OCI-LY1 (cell line): ENCODE measurements at regions not wholly inside any gene's neighbourhood (a gene's known extent, or its start where the extent isn't known, plus 50 kb on each side); places are given as distances from the start of the nearest gene placed in this dataset.

Source experiments
- H2AFZ ChIP-seq: fragments of 200-600 bp; sonication (generic), shearing (Covaris generic); 2 replicates; pipeline ENCODE4 v1.6.0; 2014; ENCODE audit warnings: antibody characterized with exemption, mild to moderate bottlenecking, low read length
- H3F3A ChIP-seq: fragments of 200-600 bp; sonication (generic), shearing (Covaris generic); 2 replicates; pipeline ENCODE4 v1.6.0; 2014; ENCODE audit warnings: mild to moderate bottlenecking, antibody characterized with exemption, low read length, moderate library complexity; ENCODE audit not compliant: insufficient read depth
- H3K27ac ChIP-seq: fragments of 200-600 bp; sonication (generic); 2 replicates; pipeline ENCODE4 v1.5.1; 2014; ENCODE audit warnings: low read length, mixed run types, mild to moderate bottlenecking, low read depth; ENCODE audit not compliant: poor library complexity, severe bottlenecking
- H3K27me3 ChIP-seq: fragments of 200-600 bp; sonication (generic); 2 replicates; pipeline ENCODE4 v1.6.0; 2014; ENCODE audit warnings: antibody characterized with exemption, mild to moderate bottlenecking, low read length, moderate library complexity; ENCODE audit not compliant: insufficient read depth
- H3K36me3 ChIP-seq: fragments of 200-600 bp; sonication (generic); 2 replicates; pipeline ENCODE4 v1.6.1; 2014; ENCODE audit warnings: mild to moderate bottlenecking, antibody characterized with exemption, low read length, moderate library complexity, mixed read lengths; ENCODE audit not compliant: insufficient read depth
- H3K4me1 ChIP-seq: fragments of 200-600 bp; sonication (generic); 2 replicates; pipeline ENCODE4 v1.5.1; 2014; ENCODE audit warnings: mild to moderate bottlenecking, low read length, moderate library complexity; ENCODE audit not compliant: insufficient read depth, severe bottlenecking
- H3K4me2 ChIP-seq: fragments of 200-600 bp; sonication (generic), shearing (Covaris generic); 2 replicates; pipeline ENCODE4 v1.6.1; 2014; ENCODE audit warnings: low read length
- H3K4me3 ChIP-seq: fragments of 200-600 bp; sonication (generic); 2 replicates; pipeline ENCODE4 v1.5.1; 2014; ENCODE audit warnings: low read length, low read depth, mild to moderate bottlenecking, mixed read lengths; ENCODE audit not compliant: poor library complexity, severe bottlenecking
- H3K79me2 ChIP-seq: fragments of 200-600 bp; shearing (Covaris generic); 2 replicates; pipeline ENCODE4 v1.6.1; 2016; ENCODE audit warnings: mixed run types, low read length, mixed read lengths; ENCODE audit not compliant: insufficient read depth
- H3K9ac ChIP-seq: fragments of 200-600 bp; sonication (generic), shearing (Covaris generic); 2 replicates; pipeline ENCODE4 v1.6.1; 2014; ENCODE audit warnings: mild to moderate bottlenecking, low read length, mixed read lengths
- H3K9me2 ChIP-seq: fragments of 200-600 bp; sonication (generic), shearing (Covaris generic); 2 replicates; pipeline ENCODE4 v1.6.1; 2014; ENCODE audit warnings: low read depth, mild to moderate bottlenecking, low read length, mixed read lengths
- H3K9me3 ChIP-seq: fragments of 200-600 bp; shearing (Covaris generic); 2 replicates; pipeline ENCODE4 v1.6.1; 2014; ENCODE audit warnings: low read length, mixed read lengths
- H4K20me1 ChIP-seq: fragments of 200-600 bp; sonication (generic), shearing (Covaris generic); 2 replicates; pipeline ENCODE4 v1.6.0; 2016; ENCODE audit warnings: mild to moderate bottlenecking, low read length; ENCODE audit not compliant: insufficient read depth
- EZH2 ChIP-seq: fragments of 200-600 bp; sonication (generic), shearing (Covaris generic); IDR thresholded peaks from 2 replicates; pipeline ENCODE4 v1.8.0; 2017; ENCODE audit warnings: borderline replicate concordance, mixed run types, mild to moderate bottlenecking, antibody characterized with exemption, low read length, moderate library complexity, mixed read lengths
- TF ChIP-seq, protein P1 (sequence below): fragments of 200-600 bp; sonication (generic), shearing (Covaris generic); IDR thresholded peaks from 2 replicates; pipeline ENCODE4 v1.5.1; 2017; ENCODE audit warnings: mild to moderate bottlenecking, antibody characterized with exemption, low read length, moderate library complexity, mixed read lengths

DNA sequence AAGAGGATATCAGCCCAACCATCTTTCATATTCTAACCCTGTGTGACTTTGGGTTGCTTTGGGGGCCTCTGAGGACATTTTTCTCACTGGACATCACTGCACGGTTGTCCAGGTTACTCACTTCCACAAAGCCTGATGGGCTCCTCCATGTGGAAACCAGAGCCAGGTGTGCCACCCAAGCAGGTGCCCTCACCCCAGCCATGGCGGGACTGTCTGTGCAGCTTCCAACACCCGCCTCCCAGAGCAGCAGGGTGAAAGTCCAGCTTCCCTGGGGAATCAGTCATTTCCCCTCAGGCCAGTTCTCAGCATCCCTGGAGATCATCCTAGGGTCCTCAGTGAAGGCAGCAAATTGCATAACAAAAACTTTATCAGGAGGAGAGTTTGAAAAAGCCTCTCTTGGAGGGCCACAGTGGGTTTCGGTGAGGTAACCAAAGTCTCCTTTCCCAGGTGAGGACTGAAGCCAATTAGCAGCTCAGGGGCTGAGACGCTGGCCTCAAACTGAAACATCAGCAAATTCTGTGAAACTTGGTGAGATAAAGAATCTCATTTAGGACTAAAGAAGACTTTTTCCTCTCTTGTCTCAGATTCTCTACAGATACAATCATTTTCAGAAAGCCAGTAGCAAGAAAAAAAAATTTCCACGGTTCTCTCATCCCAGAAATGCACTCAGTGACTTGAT is 289.6 kb upstream of the CDH4 start:
- Histone ChIP-seq H3K79me2 (no peaks in the 10 kb centered on the region), H3K27me3 (no peaks in the 10 kb centered on the region), H3K4me3 (no peak overlapping the region), H3K36me3 (no peaks in the 10 kb centered on the region), H3K9ac (no peak overlapping the region), H3K4me1 (no peaks in the 10 kb centered on the region), H3F3A (no peaks in the 10 kb centered on the region), H4K20me1 (no peaks in the 10 kb centered on the region), H2AFZ (no peak overlapping the region), H3K9me2 (no peaks in the 10 kb centered on the region), H3K4me2 (no peak overlapping the region), H3K9me3 (no peaks in the 10 kb centered on the region), H3K27ac (no peak overlapping the region)
- TF ChIP-seq, protein P1, sequence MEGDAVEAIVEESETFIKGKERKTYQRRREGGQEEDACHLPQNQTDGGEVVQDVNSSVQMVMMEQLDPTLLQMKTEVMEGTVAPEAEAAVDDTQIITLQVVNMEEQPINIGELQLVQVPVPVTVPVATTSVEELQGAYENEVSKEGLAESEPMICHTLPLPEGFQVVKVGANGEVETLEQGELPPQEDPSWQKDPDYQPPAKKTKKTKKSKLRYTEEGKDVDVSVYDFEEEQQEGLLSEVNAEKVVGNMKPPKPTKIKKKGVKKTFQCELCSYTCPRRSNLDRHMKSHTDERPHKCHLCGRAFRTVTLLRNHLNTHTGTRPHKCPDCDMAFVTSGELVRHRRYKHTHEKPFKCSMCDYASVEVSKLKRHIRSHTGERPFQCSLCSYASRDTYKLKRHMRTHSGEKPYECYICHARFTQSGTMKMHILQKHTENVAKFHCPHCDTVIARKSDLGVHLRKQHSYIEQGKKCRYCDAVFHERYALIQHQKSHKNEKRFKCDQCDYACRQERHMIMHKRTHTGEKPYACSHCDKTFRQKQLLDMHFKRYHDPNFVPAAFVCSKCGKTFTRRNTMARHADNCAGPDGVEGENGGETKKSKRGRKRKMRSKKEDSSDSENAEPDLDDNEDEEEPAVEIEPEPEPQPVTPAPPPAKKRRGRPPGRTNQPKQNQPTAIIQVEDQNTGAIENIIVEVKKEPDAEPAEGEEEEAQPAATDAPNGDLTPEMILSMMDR: no peak
- TF ChIP-seq EZH2: no peak

DNA sequence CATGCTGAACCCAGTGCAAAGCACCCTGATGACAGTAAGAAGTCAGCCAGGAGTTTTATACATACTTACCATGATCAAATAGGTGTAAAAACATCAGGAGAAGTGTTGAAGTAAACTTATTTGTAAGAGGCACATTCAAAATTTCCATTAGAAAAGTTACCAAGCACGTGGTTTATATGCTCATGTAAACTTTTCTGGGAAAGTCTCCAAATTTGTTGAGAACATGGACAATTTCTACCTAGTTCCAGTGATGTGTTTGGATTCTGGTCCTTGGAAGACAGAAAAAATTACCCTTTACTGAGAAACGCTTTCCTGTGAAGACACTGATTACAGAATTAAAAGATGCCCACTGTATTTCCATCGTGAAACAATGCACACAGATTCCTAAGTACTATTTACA is 288.9 kb upstream of the CDH4 start:
- no peaks in the 10 kb centered on the region for H3K9me3 ChIP-seq
- no peaks in the 10 kb centered on the region for H4K20me1 ChIP-seq
- H3K36me3 ChIP-seq: no peaks in the 10 kb centered on the region
- H3K4me3 ChIP-seq: no peak overlapping the region
- H3K4me1 ChIP-seq: no peaks in the 10 kb centered on the region
- TF ChIP-seq, protein P1: no peak
- TF ChIP-seq EZH2: no peak
- no peak overlapping the region for H3K4me2 ChIP-seq
- no peaks in the 10 kb centered on the region for H3F3A ChIP-seq
- no peaks in the 10 kb centered on the region for H3K9me2 ChIP-seq
- no peak overlapping the region for H3K27ac ChIP-seq
- H2AFZ ChIP-seq: no peak overlapping the region
- no peaks in the 10 kb centered on the region for H3K27me3 ChIP-seq
- no peaks in the 10 kb centered on the region for H3K79me2 ChIP-seq
- no peak overlapping the region for H3K9ac ChIP-seq

DNA sequence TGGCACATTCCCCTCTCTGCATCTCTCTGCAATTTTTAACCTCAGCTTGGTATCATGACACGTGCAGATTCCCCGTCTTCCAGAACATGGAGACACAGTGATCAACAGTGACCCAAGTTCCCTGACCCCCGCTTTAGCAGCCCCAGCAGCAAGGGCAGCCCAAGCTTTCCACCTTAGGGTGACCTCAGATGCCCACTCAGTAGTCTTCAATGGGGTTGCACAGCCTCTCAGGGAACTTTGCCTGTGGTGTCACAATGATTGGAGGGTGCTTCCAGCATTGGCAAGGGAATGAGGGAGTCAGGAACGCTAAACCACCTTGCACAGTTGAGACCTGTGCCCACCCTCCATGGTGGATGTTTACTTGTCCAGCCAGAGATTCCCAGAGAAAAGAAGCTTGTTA is 287.1 kb upstream of the CDH4 start:
- H3K4me3 ChIP-seq: no peak overlapping the region
- H3F3A ChIP-seq: no peaks in the 10 kb centered on the region
- no peaks in the 10 kb centered on the region for H3K79me2 ChIP-seq
- no peaks in the 10 kb centered on the region for H3K27me3 ChIP-seq
- H3K36me3 ChIP-seq: no peaks in the 10 kb centered on the region
- H3K9ac ChIP-seq: no peak overlapping the region
- H2AFZ ChIP-seq: no peak overlapping the region
- no peak overlapping the region for H3K4me2 ChIP-seq
- no peaks in the 10 kb centered on the region for H3K9me3 ChIP-seq
- no peaks in the 10 kb centered on the region for H4K20me1 ChIP-seq
- H3K4me1 ChIP-seq: no peaks in the 10 kb centered on the region
- H3K27ac ChIP-seq: no peak overlapping the region
- H3K9me2 ChIP-seq: no peaks in the 10 kb centered on the region
- TF ChIP-seq EZH2: no peak
- TF ChIP-seq, protein P1: no peak
